ENCODE measurements at regions not wholly inside any gene's neighbourhood (a gene's known extent, or its start where the extent isn't known, plus 50 kb on each side); places are given as distances from the start of the nearest gene placed in this dataset.

GRCh38 chr17:69703751-69704150, 289.3 kb downstream of the MAP2K6 start:
- ATAC-seq: no peak
- no peaks in the 10 kb centered on the region for H3K4me1 ChIP-seq

GRCh38 chr17:69704935-69705334, 290.4 kb downstream of the MAP2K6 start:
- Histone ChIP-seq H3K27me3 (no peaks in the 10 kb centered on the region), H3K27ac (no peak overlapping the region), H3K4me3 (no peak overlapping the region), H3K4me1 (no peaks in the 10 kb centered on the region), H3K36me3 (no peaks in the 10 kb centered on the region), H3K9me3 (no peaks in the 10 kb centered on the region)
- ATAC-seq: no peak
- no peak for DNase-seq
- intact Hi-C loops (cut with DNase I; ENCODE audit: low total_unique reads): no loop called here
- TF ChIP-seq CTCF (IDR thresholded peaks at IDR 0.05 in 4 of 5, conservative IDR thresholded peaks at IDR 0.05 in 1 of 5): no peak
- no peak for TF ChIP-seq POLR2A (IDR thresholded peaks at IDR 0.05)
- in situ Hi-C loops (cut with MboI; ENCODE audit: low sequenced_read_pairs in 4 of 4): no loop called here

More at GRCh38 chr17:69703751-69704150, 289.3 kb downstream of the MAP2K6 start:
- H3K27ac ChIP-seq: no peak overlapping the region
- H3K27me3 ChIP-seq: no peaks in the 10 kb centered on the region
- DNase-seq: no peak
- in situ Hi-C loops (cut with MboI; ENCODE audit: low sequenced_read_pairs in 4 of 4) (no loop called here), intact Hi-C loops (cut with DNase I; ENCODE audit: low total_unique reads) (no loop called here)
- TF ChIP-seq POLR2A (IDR thresholded peaks at IDR 0.05): no peak
- no peak for TF ChIP-seq CTCF (IDR thresholded peaks at IDR 0.05 in 4 of 5, conservative IDR thresholded peaks at IDR 0.05 in 1 of 5)
- no peaks in the 10 kb centered on the region for H3K36me3 ChIP-seq
- H3K9me3 ChIP-seq: no peaks in the 10 kb centered on the region
- no peak overlapping the region for H3K4me3 ChIP-seq

DNA sequence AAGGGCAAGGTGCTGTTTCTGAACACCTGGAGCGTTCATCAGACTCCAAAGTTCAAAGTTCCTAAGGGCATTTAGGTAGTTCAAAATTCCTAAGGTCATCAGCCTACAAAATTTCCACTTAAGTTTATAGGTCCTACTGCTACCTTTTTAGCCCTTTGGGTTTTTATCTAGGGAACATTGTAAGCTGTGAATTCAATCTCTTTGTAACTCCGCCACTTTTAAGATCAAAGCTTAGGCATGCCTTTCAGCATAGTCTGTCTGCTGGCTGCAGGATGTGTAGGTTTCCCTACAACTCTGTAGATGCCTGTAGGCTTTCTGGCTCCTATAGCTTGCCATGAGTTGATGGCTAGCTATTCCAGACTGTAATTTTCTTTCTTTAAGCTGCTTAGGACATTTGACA, 291.6 kb downstream of the MAP2K6 start:
- in situ Hi-C loops (cut with MboI; ENCODE audit: low sequenced_read_pairs in 4 of 4) (no loop called here), intact Hi-C loops (cut with DNase I; ENCODE audit: low total_unique reads) (no loop called here)
- Histone ChIP-seq H3K27ac (no peak overlapping the region), H3K4me3 (no peak overlapping the region), H3K36me3 (no peaks in the 10 kb centered on the region), H3K4me1 (no peaks in the 10 kb centered on the region), H3K27me3 (no peaks in the 10 kb centered on the region), H3K9me3 (no peaks in the 10 kb centered on the region)
- ATAC-seq (no peak), DNase-seq (no peak)
- TF ChIP-seq CTCF (IDR thresholded peaks at IDR 0.05 in 4 of 5, conservative IDR thresholded peaks at IDR 0.05 in 1 of 5) (no peak), POLR2A (IDR thresholded peaks at IDR 0.05) (no peak)

- TF ChIP-seq CTCF (IDR thresholded peaks at IDR 0.05 in 4 of 5, conservative IDR thresholded peaks at IDR 0.05 in 1 of 5) (no peak), POLR2A (IDR thresholded peaks at IDR 0.05) (no peak)
- Histone ChIP-seq H3K4me3 (no peak overlapping the region), H3K27ac (no peak overlapping the region), H3K36me3 (no peaks in the 10 kb centered on the region), H3K9me3 (no peaks in the 10 kb centered on the region), H3K4me1 (peaks cover 0 to 9% of the 10 kb centered on the region in 2 donors), H3K27me3 (no peaks in the 10 kb centered on the region)
- in situ Hi-C loops (cut with MboI; ENCODE audit: low sequenced_read_pairs in 4 of 4) (no loop called here), intact Hi-C loops (cut with DNase I; ENCODE audit: low total_unique reads) (no loop called here)
- ATAC-seq: no peak
- DNase-seq: no peak
These were observed 294.9 kb downstream of the MAP2K6 start for GRCh38 chr17:69709441-69709840.

GRCh38 chr17:69710926-69711325, 296.4 kb downstream of the MAP2K6 start:
- Histone ChIP-seq H3K9me3 (no peaks in the 10 kb centered on the region), H3K36me3 (no peaks in the 10 kb centered on the region), H3K27ac (no peak overlapping the region), H3K4me1 (peaks cover 0 to 15% of the 10 kb centered on the region in 2 donors), H3K27me3 (no peaks in the 10 kb centered on the region), H3K4me3 (no peak overlapping the region)
- intact Hi-C loops (cut with DNase I; ENCODE audit: low total_unique reads) (no loop called here), in situ Hi-C loops (cut with MboI; ENCODE audit: low sequenced_read_pairs in 4 of 4) (no loop called here)
- no peak for DNase-seq
- no peak for ATAC-seq
- TF ChIP-seq CTCF (IDR thresholded peaks at IDR 0.05 in 4 of 5, conservative IDR thresholded peaks at IDR 0.05 in 1 of 5) (no peak), POLR2A (IDR thresholded peaks at IDR 0.05) (no peak)
